ENCODE measurements at regions not wholly inside any gene's neighbourhood (a gene's known extent, or its start where the extent isn't known, plus 50 kb on each side); places are given as distances from the start of the nearest gene placed in this dataset.

DNA sequence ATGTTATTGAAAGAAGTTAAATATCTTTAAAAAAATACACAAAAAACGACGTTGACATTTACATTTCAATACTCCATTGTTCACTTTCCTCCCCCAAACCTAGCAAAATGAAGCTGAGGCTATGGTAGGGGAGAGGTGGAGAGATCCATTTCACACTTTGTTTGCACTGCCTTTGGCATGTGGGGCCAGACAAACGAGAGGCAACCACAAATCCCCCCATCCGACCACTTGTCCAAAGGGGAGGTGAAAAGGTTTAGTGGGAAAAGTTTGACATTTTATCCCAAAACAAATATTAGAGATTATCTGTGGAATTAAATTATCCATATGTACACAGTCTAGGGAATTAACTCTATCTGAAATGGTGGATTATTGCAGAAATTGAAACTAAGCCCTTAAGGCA, 261.7 kb upstream of the FIGN start:
- no peaks in the 10 kb centered on the region for H4K20me1 ChIP-seq (replicated peaks in 1 of 2; ENCODE audit: control insufficient read depth in 1 of 2, insufficient read depth in 2 of 2, low read length in 2 of 2)
- POLR2A ChIA-PET (ENCODE audit: partially characterized antibody), result no interaction called here
- no peak overlapping the region for H3K56ac ChIP-seq (replicated peaks; ENCODE audit: insufficient read length, low read depth, low read length)
- H3K4ac ChIP-seq (replicated peaks; ENCODE audit: insufficient read length, low read depth, low read length), result no peak overlapping the region
- no peaks in the 10 kb centered on the region for H3K4me1 ChIP-seq (replicated peaks in 1 of 4; ENCODE audit: control insufficient read depth in 3 of 4, insufficient read depth in 4 of 4, low read length in 3 of 4)
- 66% methylated on average over 4 of the region's 4 CpGs; no CpG with 5 or more reads in 1 of the 2 experiments for WGBS, 2 experiments (ENCODE audit: extremely low coverage in 1 of 2, insufficient coverage in 1 of 2, insufficient read length in 1 of 2, insufficient replicate concordance in 2 of 2, low coverage in 1 of 2, low lambda C conversion rate in 2 of 2, missing lambda C conversion rate in 1 of 2)
- no peaks in the 10 kb centered on the region for H3K79me2 ChIP-seq (ENCODE audit: control insufficient read depth in 1 of 2, insufficient read depth in 2 of 2, low read length in 2 of 2)
- H3K27me3 ChIP-seq (replicated peaks in 1 of 4; ENCODE audit: control insufficient read depth in 3 of 4, extremely low read depth in 1 of 4, insufficient read depth in 3 of 4, low read length in 3 of 4), result no peaks in the 10 kb centered on the region
- no peak overlapping the region for H4K5ac ChIP-seq (ENCODE audit: insufficient read length, low read depth, low read length)
- no peaks in the 10 kb centered on the region for H3K23me2 ChIP-seq (ENCODE audit: low read depth, low read length)
- H2BK5ac ChIP-seq (ENCODE audit: low read depth, low read length), result no peak overlapping the region
- CTCF ChIA-PET (ENCODE audit: partially characterized antibody), result no interaction called here
- no peak overlapping the region for H2BK15ac ChIP-seq (ENCODE audit: low read length)
- no peak overlapping the region for H3K23ac ChIP-seq (ENCODE audit: insufficient read length)
- H2AFZ ChIP-seq (ENCODE audit: low read length), result no peak overlapping the region
- H4K91ac ChIP-seq (replicated peaks; ENCODE audit: insufficient read length, low read length), result no peak overlapping the region
- DNase-seq (ENCODE audit: low read depth in 1 of 2, low spot score in 2 of 2), result no peak
- H2BK12ac ChIP-seq (ENCODE audit: low read depth, low read length), result no peak overlapping the region
- no peak overlapping the region for H2BK120ac ChIP-seq (replicated peaks; ENCODE audit: low read depth, low read length)
- H3K18ac ChIP-seq (ENCODE audit: extremely low read depth, low read length), result no peak overlapping the region
- H3K9me3 ChIP-seq (ENCODE audit: insufficient read depth in 2 of 2, low read depth in 1 of 2, low read length in 1 of 2), result no peaks in the 10 kb centered on the region
- no peak overlapping the region for H2AK5ac ChIP-seq (ENCODE audit: low read depth, low read length)
- no peak for FAIRE-seq
- H2BK20ac ChIP-seq (ENCODE audit: low read length), result no peak overlapping the region
- no peak overlapping the region for H3K9ac ChIP-seq (replicated peaks in 1 of 4; ENCODE audit: extremely low read depth in 1 of 4, low read depth in 3 of 4, low read length in 3 of 4)
- H3K4me3 ChIP-seq (ENCODE audit: extremely low read depth in 1 of 4, insufficient read depth in 2 of 4, low read depth in 3 of 4, low read length in 4 of 4), result no peak overlapping the region
- no peak overlapping the region for H3K27ac ChIP-seq (ENCODE audit: low read depth, low read length)
- H3K79me1 ChIP-seq (ENCODE audit: low read depth, low read length), result no peaks in the 10 kb centered on the region
- H3K36me3 ChIP-seq (ENCODE audit: control insufficient read depth in 2 of 4, insufficient read depth in 4 of 4, low read length in 3 of 4), result no peaks in the 10 kb centered on the region
- no peak overlapping the region for H4K8ac ChIP-seq (ENCODE audit: extremely low read depth, insufficient read depth, low read length)
- TF ChIP-seq, protein P1, sequence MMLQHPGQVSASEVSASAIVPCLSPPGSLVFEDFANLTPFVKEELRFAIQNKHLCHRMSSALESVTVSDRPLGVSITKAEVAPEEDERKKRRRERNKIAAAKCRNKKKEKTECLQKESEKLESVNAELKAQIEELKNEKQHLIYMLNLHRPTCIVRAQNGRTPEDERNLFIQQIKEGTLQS (IDR thresholded peaks at IDR 0.05; ENCODE audit: insufficient read depth, low read depth, low read length), result no peak
- TF ChIP-seq, protein P2, sequence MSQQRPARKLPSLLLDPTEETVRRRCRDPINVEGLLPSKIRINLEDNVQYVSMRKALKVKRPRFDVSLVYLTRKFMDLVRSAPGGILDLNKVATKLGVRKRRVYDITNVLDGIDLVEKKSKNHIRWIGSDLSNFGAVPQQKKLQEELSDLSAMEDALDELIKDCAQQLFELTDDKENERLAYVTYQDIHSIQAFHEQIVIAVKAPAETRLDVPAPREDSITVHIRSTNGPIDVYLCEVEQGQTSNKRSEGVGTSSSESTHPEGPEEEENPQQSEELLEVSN (IDR thresholded peaks at IDR 0.05), result peak; percentile 32; the same call in 1 of the 2 replicates
- TF ChIP-seq KDM5A (IDR thresholded peaks at IDR 0.05; ENCODE audit: low read length) (no peak), CHD2 (IDR thresholded peaks at IDR 0.05; ENCODE audit: low read length) (no peak), SIRT6 (IDR thresholded peaks at IDR 0.05; ENCODE audit: low read length) (no peak), SP2 (IDR thresholded peaks at IDR 0.05; ENCODE audit: low read length) (no peak), RNF2 (IDR thresholded peaks at IDR 0.05; ENCODE audit: borderline replicate concordance, low read depth, low read length, missing control alignments, poor library complexity, severe bottlenecking) (no peak), TBP (IDR thresholded peaks at IDR 0.05; ENCODE audit: low read depth, low read length) (no peak)
- no peak overlapping the region for H3K14ac ChIP-seq (ENCODE audit: insufficient read length)
- H3K4me2 ChIP-seq (ENCODE audit: insufficient read depth in 1 of 2, low read depth in 2 of 2, low read length in 2 of 2), result no peak overlapping the region

All from H1 (cell line).